ENCODE measurements at regions not wholly inside any gene's neighbourhood (a gene's known extent, or its start where the extent isn't known, plus 50 kb on each side); places are given as distances from the start of the nearest gene placed in this dataset.

DNA sequence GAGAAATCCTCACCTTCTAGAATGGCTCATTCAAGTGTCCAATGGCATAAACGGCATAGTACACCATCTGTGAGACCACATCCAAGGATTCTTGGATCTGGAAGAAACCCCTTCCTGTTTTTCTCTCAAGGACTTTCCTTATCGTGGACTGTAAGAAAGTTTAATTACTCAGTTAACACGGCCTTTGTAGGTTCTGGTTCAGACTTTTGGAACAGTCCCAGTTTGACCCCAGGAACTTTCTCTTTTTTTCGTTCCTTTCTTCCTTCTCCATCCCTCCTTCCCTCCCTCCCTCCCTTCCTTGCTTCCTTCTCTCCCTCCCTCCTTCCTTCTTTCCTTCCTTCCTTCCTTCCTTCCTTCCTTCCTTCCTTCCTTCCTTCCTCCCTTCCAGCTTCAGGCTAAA is 343.5 kb upstream of the SMIM31 start:
- CTCF ChIA-PET, result no interaction called here
- POLR2A ChIA-PET, result no interaction called here
- Mint-ChIP-seq H3K9me3 (no peaks in the 10 kb centered on the region), H3K36me3 (no peaks in the 10 kb centered on the region), H3K27ac (no peak overlapping the region), H3K27me3 (no peaks in the 10 kb centered on the region), H3K4me1 (ENCODE audit: low read depth) (no peaks in the 10 kb centered on the region), H3K4me3 (no peak overlapping the region)
- intact Hi-C loops (cut with micrococcal nuclease), result no loop called here
- no peak for DNase-seq

DNA sequence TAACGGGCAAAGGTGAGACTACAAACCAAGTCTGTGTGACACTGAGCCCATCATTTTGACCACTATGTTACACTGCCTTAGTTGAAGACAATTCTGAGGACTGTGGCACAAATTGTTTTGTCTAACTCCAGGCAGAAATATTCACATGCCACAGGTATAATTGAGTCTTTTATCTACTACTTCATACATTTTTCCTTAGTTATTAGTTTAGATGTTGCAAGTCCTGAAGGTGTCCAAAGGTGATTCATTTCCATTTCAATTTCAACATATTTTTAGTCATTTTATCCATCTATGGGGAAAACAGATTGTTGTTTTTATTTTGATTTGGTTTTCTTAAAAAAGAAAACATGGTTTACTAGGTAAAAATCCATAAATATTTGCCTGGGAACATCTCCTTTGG is 341.7 kb upstream of the SMIM31 start:
- H3K36me3 Mint-ChIP-seq, result no peaks in the 10 kb centered on the region
- H3K4me1 Mint-ChIP-seq (ENCODE audit: low read depth), result no peaks in the 10 kb centered on the region
- no peak for DNase-seq
- intact Hi-C loops (cut with micrococcal nuclease), result no loop called here
- ChIA-PET POLR2A (no interaction called here), CTCF (interaction anchor here (0.7 kb wide), 1 partner anchor 9 kb away, joined by 3 read pairs; no protein-coding TSS in a partner anchor)
- no peak overlapping the region for H3K27ac Mint-ChIP-seq
- H3K27me3 Mint-ChIP-seq, result no peaks in the 10 kb centered on the region
- H3K4me3 Mint-ChIP-seq, result no peak overlapping the region
- no peaks in the 10 kb centered on the region for H3K9me3 Mint-ChIP-seq

DNA sequence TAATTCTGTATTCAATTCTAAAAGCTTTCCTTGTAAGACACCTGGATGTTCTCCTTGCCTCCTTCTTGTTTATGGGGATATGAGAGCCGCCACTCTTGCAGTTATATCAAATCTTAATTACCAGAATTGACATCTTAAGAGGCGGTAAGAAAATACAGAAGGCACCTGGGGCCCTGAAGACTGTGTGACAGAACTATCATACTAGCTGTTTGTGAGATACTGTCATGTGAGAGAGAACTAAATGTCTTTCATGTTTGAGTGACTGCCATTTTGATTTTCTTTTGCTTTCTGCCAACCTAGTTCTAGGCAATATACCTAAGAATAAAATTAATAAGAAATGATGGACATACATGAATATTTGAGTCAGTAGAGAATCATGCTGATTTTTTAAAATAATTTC is 340.2 kb upstream of the SMIM31 start:
- Mint-ChIP-seq H3K36me3 (no peaks in the 10 kb centered on the region), H3K9me3 (no peaks in the 10 kb centered on the region), H3K4me3 (no peak overlapping the region), H3K27me3 (no peaks in the 10 kb centered on the region), H3K27ac (no peak overlapping the region), H3K4me1 (ENCODE audit: low read depth) (no peaks in the 10 kb centered on the region)
- CTCF ChIA-PET, result no interaction called here
- intact Hi-C loops (cut with micrococcal nuclease), result no loop called here
- DNase-seq, result no peak
- POLR2A ChIA-PET, result no interaction called here

DNA sequence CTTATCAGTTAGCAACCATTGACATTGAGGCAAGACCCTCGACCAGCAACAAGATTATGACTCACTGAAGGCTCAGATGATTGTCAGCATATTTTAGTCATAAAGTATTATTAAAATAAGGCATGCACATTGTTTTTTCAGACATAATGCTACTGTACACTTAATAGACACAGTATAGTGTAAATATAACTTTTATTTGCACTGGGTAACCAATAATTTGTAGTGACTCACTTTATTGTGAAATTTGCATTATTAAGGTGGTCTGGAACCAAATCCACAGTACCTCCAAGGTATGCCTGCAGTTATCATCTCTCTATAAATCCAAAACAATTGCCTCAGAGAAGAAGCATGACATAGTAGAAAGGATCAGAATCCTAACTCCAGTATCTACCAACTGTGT is 330.1 kb upstream of the SMIM31 start:
- Mint-ChIP-seq H3K9me3 (peaks cover 5% of the 10 kb centered on the region), H3K36me3 (no peaks in the 10 kb centered on the region), H3K4me3 (no peak overlapping the region), H3K27me3 (no peaks in the 10 kb centered on the region), H3K27ac (no peak overlapping the region), H3K4me1 (ENCODE audit: low read depth) (no peaks in the 10 kb centered on the region)
- no peak for DNase-seq
- POLR2A ChIA-PET, result no interaction called here
- intact Hi-C loops (cut with micrococcal nuclease), result no loop called here
- CTCF ChIA-PET, result no interaction called here

DNA sequence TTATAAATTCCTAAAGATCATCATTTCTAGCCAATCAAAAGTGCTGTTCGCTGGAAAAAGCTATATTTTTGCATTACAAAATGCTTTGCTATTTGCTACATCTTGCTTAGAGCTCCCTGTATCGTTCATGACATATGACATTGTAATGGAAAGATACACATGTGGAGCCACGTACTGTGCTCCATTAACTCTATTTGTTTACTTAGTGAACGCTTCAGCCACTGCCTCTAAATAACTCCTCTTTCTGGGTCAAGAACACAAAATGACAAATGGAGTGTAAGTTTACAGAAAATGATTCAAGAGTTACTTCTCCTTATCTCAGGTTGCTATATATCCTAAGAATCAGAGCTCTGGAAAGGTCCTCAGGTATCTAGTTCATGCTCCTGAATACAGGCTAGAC is 329.1 kb upstream of the SMIM31 start:
- H3K36me3 Mint-ChIP-seq, result no peaks in the 10 kb centered on the region
- H3K27me3 Mint-ChIP-seq, result no peaks in the 10 kb centered on the region
- no peaks in the 10 kb centered on the region for H3K4me1 Mint-ChIP-seq (ENCODE audit: low read depth)
- no peak for DNase-seq
- POLR2A ChIA-PET, result no interaction called here
- no peak overlapping the region for H3K27ac Mint-ChIP-seq
- peaks cover 5% of the 10 kb centered on the region for H3K9me3 Mint-ChIP-seq
- CTCF ChIA-PET, result no interaction called here
- intact Hi-C loops (cut with micrococcal nuclease), result no loop called here
- H3K4me3 Mint-ChIP-seq, result no peak overlapping the region

DNA sequence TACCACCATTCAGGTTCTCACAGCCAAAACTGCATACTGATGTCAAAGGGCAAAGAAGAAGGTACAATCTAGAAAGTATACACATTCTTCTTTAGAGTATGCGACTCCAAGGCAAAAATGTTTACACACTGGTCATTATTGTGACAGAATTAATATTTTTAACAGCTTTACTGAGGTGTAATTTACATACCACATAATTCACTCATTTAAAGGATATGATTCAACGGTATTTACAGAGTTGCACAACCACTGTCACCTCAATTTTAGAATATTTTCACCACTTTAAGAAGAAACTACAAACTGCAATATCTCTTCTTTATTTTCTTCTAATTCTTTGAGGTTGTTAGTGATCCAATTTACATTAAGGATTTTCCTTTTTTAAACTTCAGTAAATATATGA is 325.4 kb upstream of the SMIM31 start:
- Mint-ChIP-seq H3K27ac (no peak overlapping the region), H3K27me3 (no peaks in the 10 kb centered on the region), H3K4me3 (no peak overlapping the region), H3K36me3 (no peaks in the 10 kb centered on the region), H3K9me3 (no peaks in the 10 kb centered on the region), H3K4me1 (ENCODE audit: low read depth) (no peaks in the 10 kb centered on the region)
- no peak for DNase-seq
- POLR2A ChIA-PET, result no interaction called here
- intact Hi-C loops (cut with micrococcal nuclease), result no loop called here
- CTCF ChIA-PET, result no interaction called here

DNA sequence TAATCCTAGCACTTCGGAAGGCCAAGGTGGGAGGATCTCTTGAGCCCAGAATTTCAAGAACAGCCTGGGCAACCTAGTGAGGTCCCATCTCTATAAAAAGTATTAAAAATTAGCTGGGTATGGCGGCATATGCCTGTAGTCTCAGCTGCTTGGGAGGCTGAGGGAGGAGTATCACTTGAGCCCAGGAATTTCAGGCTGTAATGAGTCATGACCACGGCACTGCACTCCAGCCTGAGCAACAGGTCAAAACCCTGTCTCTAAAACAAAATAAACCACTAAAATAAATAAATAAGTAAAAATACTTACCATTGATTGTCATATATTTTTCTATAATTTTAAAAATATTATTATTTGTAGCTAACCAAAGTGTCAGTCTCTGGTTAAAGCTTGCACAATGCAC is 315.6 kb upstream of the SMIM31 start:
- H3K27me3 Mint-ChIP-seq, result no peaks in the 10 kb centered on the region
- CTCF ChIA-PET, result no interaction called here
- POLR2A ChIA-PET, result no interaction called here
- no peaks in the 10 kb centered on the region for H3K9me3 Mint-ChIP-seq
- H3K27ac Mint-ChIP-seq, result no peak overlapping the region
- intact Hi-C loops (cut with micrococcal nuclease), result no loop called here
- H3K36me3 Mint-ChIP-seq, result no peaks in the 10 kb centered on the region
- H3K4me1 Mint-ChIP-seq (ENCODE audit: low read depth), result no peaks in the 10 kb centered on the region
- DNase-seq, result no peak
- H3K4me3 Mint-ChIP-seq, result no peak overlapping the region

DNA sequence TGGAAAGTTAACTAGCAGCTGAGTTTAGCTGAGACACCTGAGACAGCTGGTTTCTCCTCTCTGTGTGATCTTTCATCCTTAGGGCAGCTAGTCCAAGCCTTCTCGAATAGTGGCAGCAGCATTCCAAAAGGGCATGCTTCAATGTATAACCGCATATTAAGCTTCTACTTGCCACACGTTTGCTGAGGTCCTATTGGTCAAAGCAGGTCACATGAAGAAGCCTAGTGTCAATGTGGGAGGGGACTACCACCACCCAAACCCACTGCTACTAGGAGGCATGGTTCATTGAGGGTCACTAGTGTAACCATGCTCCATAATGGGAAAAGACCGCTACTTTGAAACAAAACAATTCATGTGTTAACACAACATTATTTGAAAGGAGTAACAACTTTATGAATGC is 314.9 kb upstream of the SMIM31 start:
- ChIA-PET POLR2A (no interaction called here), CTCF (no interaction called here)
- intact Hi-C loops (cut with micrococcal nuclease), result no loop called here
- Mint-ChIP-seq H3K27me3 (no peaks in the 10 kb centered on the region), H3K9me3 (no peaks in the 10 kb centered on the region), H3K4me1 (ENCODE audit: low read depth) (no peaks in the 10 kb centered on the region), H3K36me3 (no peaks in the 10 kb centered on the region), H3K27ac (no peak overlapping the region), H3K4me3 (no peak overlapping the region)
- DNase-seq, result no peak

DNA sequence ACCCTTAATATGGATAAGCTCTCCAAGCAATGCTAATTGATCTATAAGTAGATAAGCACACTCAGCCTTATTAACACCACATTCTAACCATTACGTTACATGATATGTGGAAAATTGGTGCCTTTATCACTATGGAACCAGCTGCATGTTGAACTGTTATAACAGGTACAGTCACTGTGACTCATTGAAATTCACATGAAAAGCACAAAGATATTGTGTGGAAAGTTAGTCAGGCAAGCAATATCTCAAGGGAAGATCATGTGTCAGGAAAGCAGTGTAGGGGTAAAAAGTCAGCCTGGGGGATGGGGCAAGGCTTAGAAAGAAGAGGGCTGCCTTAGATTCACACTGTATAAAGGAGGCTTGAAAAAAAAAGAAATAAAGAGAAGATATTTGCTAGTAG is 313.7 kb upstream of the SMIM31 start:
- no peaks in the 10 kb centered on the region for H3K9me3 Mint-ChIP-seq
- no peaks in the 10 kb centered on the region for H3K27me3 Mint-ChIP-seq
- POLR2A ChIA-PET, result no interaction called here
- no peaks in the 10 kb centered on the region for H3K36me3 Mint-ChIP-seq
- H3K27ac Mint-ChIP-seq, result no peak overlapping the region
- intact Hi-C loops (cut with micrococcal nuclease), result no loop called here
- H3K4me1 Mint-ChIP-seq (ENCODE audit: low read depth), result no peaks in the 10 kb centered on the region
- no peak for DNase-seq
- no peak overlapping the region for H3K4me3 Mint-ChIP-seq
- CTCF ChIA-PET, result no interaction called here

DNA sequence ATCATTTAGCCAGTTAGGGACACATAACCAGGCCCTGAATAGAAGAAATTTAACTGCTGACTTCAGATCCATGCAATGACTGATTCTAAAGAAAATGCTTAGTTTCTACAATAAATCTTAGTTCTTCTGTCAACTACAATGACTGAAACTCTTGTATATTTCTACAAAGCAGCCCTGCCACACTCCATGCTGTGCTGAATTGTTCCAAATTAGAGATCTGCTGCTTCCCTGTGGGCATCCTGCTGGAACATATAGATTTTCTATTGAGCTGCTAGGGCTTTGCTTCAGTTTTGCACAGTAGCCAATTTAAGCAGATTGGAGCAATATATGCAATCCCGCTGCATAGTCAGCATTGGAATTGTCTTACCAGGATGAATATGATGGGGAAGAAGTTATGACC is 312.8 kb upstream of the SMIM31 start:
- Mint-ChIP-seq H3K36me3 (no peaks in the 10 kb centered on the region), H3K4me1 (ENCODE audit: low read depth) (no peaks in the 10 kb centered on the region), H3K27ac (no peak overlapping the region), H3K27me3 (no peaks in the 10 kb centered on the region), H3K4me3 (no peak overlapping the region), H3K9me3 (no peaks in the 10 kb centered on the region)
- intact Hi-C loops (cut with micrococcal nuclease), result no loop called here
- CTCF ChIA-PET, result no interaction called here
- POLR2A ChIA-PET, result no interaction called here
- DNase-seq, result no peak

DNA sequence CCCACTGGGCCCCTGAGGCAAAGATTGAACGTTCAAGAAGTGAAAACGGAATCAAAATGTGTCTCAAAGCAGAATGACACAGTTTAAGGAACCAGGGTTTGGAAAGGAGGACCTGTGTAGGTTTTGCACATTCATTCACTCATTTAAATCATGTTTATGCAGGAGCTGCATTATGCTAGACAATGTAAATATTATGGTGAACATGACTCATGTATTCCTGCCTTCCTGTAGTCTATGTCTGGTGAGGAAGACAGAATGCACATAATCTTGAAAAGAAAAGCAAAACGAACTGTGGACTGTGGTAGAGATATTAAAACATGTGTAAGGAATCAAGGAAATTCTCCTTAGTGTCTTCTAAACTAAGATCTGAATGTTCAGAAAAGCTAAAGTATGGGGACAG is 311.8 kb upstream of the SMIM31 start:
- intact Hi-C loops (cut with micrococcal nuclease), result no loop called here
- no peak overlapping the region for H3K27ac Mint-ChIP-seq
- CTCF ChIA-PET, result interaction anchor here (0.6 kb wide), 1 partner anchor 37 kb away, joined by 3 read pairs; no protein-coding TSS in a partner anchor

DNA sequence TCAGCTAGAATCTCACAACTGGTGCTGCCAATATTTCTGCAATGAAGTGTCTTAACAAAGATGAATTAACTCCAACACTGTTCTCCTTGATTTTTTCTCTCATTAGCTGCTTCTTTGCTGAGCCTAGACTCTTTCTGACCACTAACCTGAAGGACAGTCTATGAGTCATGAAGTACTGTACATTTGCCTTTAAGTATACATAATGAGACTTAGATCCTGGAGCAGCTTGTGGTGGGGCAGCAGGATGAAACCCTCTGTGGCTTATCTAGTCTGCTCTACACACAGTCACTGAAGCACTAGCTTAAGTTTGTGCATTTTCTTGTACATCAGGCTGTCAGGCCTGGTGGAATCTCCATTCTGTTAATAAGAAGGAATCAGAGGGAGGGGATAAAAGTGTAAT is 307.4 kb upstream of the SMIM31 start:
- Mint-ChIP-seq H3K4me3 (no peak overlapping the region), H3K27me3 (no peaks in the 10 kb centered on the region), H3K4me1 (ENCODE audit: low read depth) (no peaks in the 10 kb centered on the region), H3K27ac (no peak overlapping the region), H3K36me3 (no peaks in the 10 kb centered on the region), H3K9me3 (no peaks in the 10 kb centered on the region)
- CTCF ChIA-PET, result no interaction called here
- intact Hi-C loops (cut with micrococcal nuclease), result no loop called here
- no peak for DNase-seq
- POLR2A ChIA-PET, result no interaction called here

More for the DNA sequence above, 311.8 kb upstream of the SMIM31 start:
- Mint-ChIP-seq H3K4me3 (no peak overlapping the region), H3K9me3 (no peaks in the 10 kb centered on the region), H3K27me3 (no peaks in the 10 kb centered on the region), H3K4me1 (ENCODE audit: low read depth) (no peaks in the 10 kb centered on the region), H3K36me3 (no peaks in the 10 kb centered on the region)
- DNase-seq, result no peak
- POLR2A ChIA-PET, result no interaction called here

DNA sequence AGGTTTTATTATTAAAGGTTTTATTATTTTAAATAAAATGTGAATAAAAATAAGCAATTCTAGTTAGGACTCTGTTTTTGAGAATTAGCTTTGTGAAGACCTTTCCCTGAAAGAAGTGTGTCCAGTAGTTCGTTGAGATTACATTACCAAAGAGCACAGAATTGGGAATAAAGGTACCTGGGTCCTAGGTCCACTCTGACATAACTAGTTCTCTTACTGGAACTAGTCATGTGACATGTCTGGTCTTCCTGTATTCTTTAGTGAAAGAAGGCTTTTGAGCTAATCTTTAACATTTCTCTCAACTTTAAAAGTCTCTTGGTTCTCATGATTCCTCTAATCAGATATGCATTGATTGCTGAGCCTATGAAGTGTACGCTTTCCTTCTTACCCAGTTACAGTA is 292.0 kb upstream of the SMIM31 start:
- H3K4me3 Mint-ChIP-seq, result no peak overlapping the region

DNA sequence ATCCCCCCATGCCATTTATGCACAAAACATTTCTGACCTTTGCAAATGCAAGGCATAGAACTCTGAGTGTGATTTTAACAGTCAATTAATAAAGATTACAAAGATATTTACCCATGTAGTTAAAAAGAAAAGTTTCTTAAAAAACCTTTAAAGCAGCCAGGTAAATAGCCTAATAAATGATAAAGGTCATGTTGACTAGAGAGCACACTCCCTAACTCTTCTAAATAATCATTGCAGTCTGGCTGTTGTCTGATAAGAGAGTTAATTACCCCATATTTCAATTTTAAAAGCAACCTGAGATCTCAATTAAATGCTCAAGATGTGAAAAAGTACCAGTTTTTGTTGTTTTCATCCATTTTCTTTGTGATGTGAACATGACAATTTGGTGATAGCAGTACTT is 291.5 kb upstream of the SMIM31 start:
- ChIA-PET POLR2A (no interaction called here), CTCF (no interaction called here)
- no peaks in the 10 kb centered on the region for H3K9me3 Mint-ChIP-seq
- H3K4me3 Mint-ChIP-seq, result no peak overlapping the region
- no peaks in the 10 kb centered on the region for H3K4me1 Mint-ChIP-seq (ENCODE audit: low read depth)
- no peak for DNase-seq
- intact Hi-C loops (cut with micrococcal nuclease), result no loop called here
- H3K36me3 Mint-ChIP-seq, result no peaks in the 10 kb centered on the region
- no peak overlapping the region for H3K27ac Mint-ChIP-seq
- no peaks in the 10 kb centered on the region for H3K27me3 Mint-ChIP-seq

More for the DNA sequence above, 292.0 kb upstream of the SMIM31 start:
- ChIA-PET POLR2A (no interaction called here), CTCF (no interaction called here)
- intact Hi-C loops (cut with micrococcal nuclease), result no loop called here
- no peaks in the 10 kb centered on the region for H3K36me3 Mint-ChIP-seq
- H3K27ac Mint-ChIP-seq, result no peak overlapping the region
- no peaks in the 10 kb centered on the region for H3K27me3 Mint-ChIP-seq
- H3K9me3 Mint-ChIP-seq, result no peaks in the 10 kb centered on the region
- DNase-seq, result no peak
- H3K4me1 Mint-ChIP-seq (ENCODE audit: low read depth), result no peaks in the 10 kb centered on the region

Data from activated CD4-positive, alpha-beta memory T cell treated with anti-CD3 and anti-CD28 coated beads for 36 hours (primary cell).